Erythroblast (primary cell): ENCODE measurements at regions not wholly inside any gene's neighbourhood (a gene's known extent, or its start where the extent isn't known, plus 50 kb on each side); places are given as distances from the start of the nearest gene placed in this dataset.

Experiments used
- GATA1 ChIP-seq: IDR thresholded peaks from 2 replicates; pipeline ENCODE4 v1.6.1; 2011; ENCODE audit warnings: low read depth, mild to moderate bottlenecking, control low read depth, low read length, moderate library complexity
- POLR2A ChIP-seq: IDR thresholded peaks from 2 replicates; pipeline ENCODE4 v1.6.1; 2011; ENCODE audit warnings: mild to moderate bottlenecking, low read length

GRCh38 chr21:14672466-14672865 lies 126.4 kb upstream of the SAMSN1 start:
- TF ChIP-seq POLR2A (no peak), GATA1 (no peak)
